HK-2 (cell line): ENCODE measurements at regions not wholly inside any gene's neighbourhood (a gene's known extent, or its start where the extent isn't known, plus 50 kb on each side); places are given as distances from the start of the nearest gene placed in this dataset.
"Not testable (repeated sequence)": the region's sequence is repeated elsewhere in the genome, so short reads cannot be mapped to it uniquely, and the experiment has no call there.

Experiments used
- DNase-seq: peaks from one replicate; pipeline ENCODE4 v3.0.0-alpha.2; 2018; ENCODE audit not compliant: unreplicated experiment

- no peak for DNase-seq
Measured at GRCh38 chr2:67777010-67777409, 285.8 kb downstream of the C1D start.

- DNase-seq: no peak
Measured at GRCh38 chr2:67777836-67778429, 284.9 kb downstream of the C1D start.

GRCh38 chr2:67780841-67781240, 282.0 kb downstream of the C1D start:
- DNase-seq: not testable (repeated sequence)

GRCh38 chr2:67782443-67782842, 280.4 kb downstream of the C1D start:
- no peak for DNase-seq

GRCh38 chr2:67783026-67783425, 279.8 kb downstream of the C1D start:
- DNase-seq: no peak

GRCh38 chr2:67790622-67791021, 272.2 kb downstream of the C1D start:
- DNase-seq: no peak

GRCh38 chr2:67792191-67792590, 270.6 kb downstream of the C1D start:
- DNase-seq: no peak

GRCh38 chr2:67792681-67793091, 270.1 kb downstream of the C1D start:
- DNase-seq: no peak

GRCh38 chr2:67797801-67798540, 264.8 kb downstream of the C1D start:
- no peak for DNase-seq

GRCh38 chr2:67798541-67799160, 264.2 kb downstream of the C1D start:
- DNase-seq: no peak

- no peak for DNase-seq
Measured at GRCh38 chr2:67799886-67800285, 262.9 kb downstream of the C1D start.

- peak; percentile 13 for DNase-seq
Measured at GRCh38 chr2:67802291-67802690, 260.5 kb downstream of the C1D start.

GRCh38 chr2:67802824-67803223, 260.0 kb downstream of the C1D start:
- DNase-seq: no peak

GRCh38 chr2:67806816-67807215, 256.0 kb downstream of the C1D start:
- no peak for DNase-seq

GRCh38 chr2:67808112-67808511, 254.7 kb downstream of the C1D start:
- DNase-seq: no peak

- no peak for DNase-seq
Measured at GRCh38 chr2:67812682-67813081, 250.1 kb downstream of the C1D start.

- DNase-seq: no peak
Measured at GRCh38 chr2:67823726-67824125, 239.1 kb downstream of the C1D start.

- no peak for DNase-seq
Measured at GRCh38 chr2:67824186-67824585, 238.6 kb downstream of the C1D start.

- no peak for DNase-seq
Measured at GRCh38 chr2:67825476-67825875, 237.3 kb downstream of the C1D start.

GRCh38 chr2:67828066-67828465, 234.7 kb downstream of the C1D start:
- DNase-seq: no peak

- DNase-seq: no peak
Measured at GRCh38 chr2:67829470-67829869, 233.3 kb downstream of the C1D start.

- DNase-seq: no peak
Measured at GRCh38 chr2:67833632-67834031, 229.2 kb downstream of the C1D start.

- no peak for DNase-seq
Measured at GRCh38 chr2:67834482-67834881, 228.3 kb downstream of the C1D start.
